Activated CD8-positive, alpha-beta memory T cell treated with anti-CD3 and anti-CD28 coated beads, Interleukin-2, amount 10 ng/mL, durations not matched to agents 7 days and 5 days (primary cell): ENCODE measurements at regions not wholly inside any gene's neighbourhood (a gene's known extent, or its start where the extent isn't known, plus 50 kb on each side); places are given as distances from the start of the nearest gene placed in this dataset.

ENCODE experiments used
- ATAC-seq: fragments of 150-1000 bp; cut with Tn5 transposase; one replicate; pipeline ENCODE4 v1.10.0; 2021; ENCODE audit warnings: moderate library complexity
- CTCF ChIA-PET: fragments of 350-600 bp; sonication (Branson Sonifier 250); formaldehyde crosslinking; loops from one replicate; lab custom pipeline; 2021; ENCODE audit warnings: antibody characterized with exemption; lab: Charles Lee
- DNase-seq: peaks from one replicate; pipeline ENCODE4 v3.0.0-alpha.2; 2020
- H3K27ac Mint-ChIP-seq: one replicate; pipeline ENCODE4 v1.8.0; 2021; ENCODE audit warnings: mild to moderate bottlenecking, mixed read lengths
- H3K27me3 Mint-ChIP-seq: one replicate; pipeline ENCODE4 v1.8.0; 2021; ENCODE audit warnings: mixed read lengths
- H3K36me3 Mint-ChIP-seq: one replicate; pipeline ENCODE4 v1.8.0; 2021; ENCODE audit warnings: mild to moderate bottlenecking, mixed read lengths
- H3K4me1 Mint-ChIP-seq: one replicate; pipeline ENCODE4 v1.8.0; 2021; ENCODE audit warnings: mixed read lengths
- H3K4me3 Mint-ChIP-seq: one replicate; pipeline ENCODE4 v1.8.0; 2021; ENCODE audit warnings: mild to moderate bottlenecking, moderate library complexity, mixed read lengths
- H3K9me3 Mint-ChIP-seq: one replicate; pipeline ENCODE4 v1.8.0; 2022; ENCODE audit warnings: low read depth, mixed read lengths

GRCh38 chr6:163723759-163724158 is 309.2 kb downstream of the QKI start:
- ATAC-seq (no peak), DNase-seq (no peak)
- CTCF ChIA-PET, result no interaction called here
- H3K9me3 Mint-ChIP-seq, result no peaks in the 10 kb centered on the region
- peaks cover 3% of the 10 kb centered on the region for H3K27me3 Mint-ChIP-seq
- no peak overlapping the region for H3K27ac Mint-ChIP-seq
- H3K36me3 Mint-ChIP-seq, result no peaks in the 10 kb centered on the region
- H3K4me3 Mint-ChIP-seq, result no peak overlapping the region
- no peaks in the 10 kb centered on the region for H3K4me1 Mint-ChIP-seq

GRCh38 chr6:163721922-163722692 is 307.6 kb downstream of the QKI start:
- H3K36me3 Mint-ChIP-seq, result no peaks in the 10 kb centered on the region
- no peak overlapping the region for H3K27ac Mint-ChIP-seq
- no peaks in the 10 kb centered on the region for H3K4me1 Mint-ChIP-seq
- H3K4me3 Mint-ChIP-seq, result no peak overlapping the region
- ATAC-seq (no peak), DNase-seq (no peak)
- peaks cover 3% of the 10 kb centered on the region for H3K27me3 Mint-ChIP-seq
- no peaks in the 10 kb centered on the region for H3K9me3 Mint-ChIP-seq
- CTCF ChIA-PET, result no interaction called here

- no peak overlapping the region for H3K4me3 Mint-ChIP-seq
- no peaks in the 10 kb centered on the region for H3K36me3 Mint-ChIP-seq
- CTCF ChIA-PET, result no interaction called here
- DNase-seq (no peak), ATAC-seq (no peak)
- no peak overlapping the region for H3K27ac Mint-ChIP-seq
- H3K4me1 Mint-ChIP-seq, result no peaks in the 10 kb centered on the region
- no peaks in the 10 kb centered on the region for H3K9me3 Mint-ChIP-seq
- H3K27me3 Mint-ChIP-seq, result peaks cover 3% of the 10 kb centered on the region
Observed at GRCh38 chr6:163721435-163721834, 306.9 kb downstream of the QKI start.

GRCh38 chr6:163720460-163721235 is 306.1 kb downstream of the QKI start:
- CTCF ChIA-PET, result no interaction called here
- no peaks in the 10 kb centered on the region for H3K9me3 Mint-ChIP-seq
- peaks cover 3% of the 10 kb centered on the region for H3K27me3 Mint-ChIP-seq
- no peak overlapping the region for H3K27ac Mint-ChIP-seq
- no peaks in the 10 kb centered on the region for H3K36me3 Mint-ChIP-seq
- ATAC-seq (no peak), DNase-seq (no peak)
- H3K4me1 Mint-ChIP-seq, result no peaks in the 10 kb centered on the region
- no peak overlapping the region for H3K4me3 Mint-ChIP-seq

- Mint-ChIP-seq H3K27ac (no peak overlapping the region), H3K36me3 (no peaks in the 10 kb centered on the region), H3K9me3 (no peaks in the 10 kb centered on the region), H3K4me1 (no peaks in the 10 kb centered on the region), H3K27me3 (peaks cover 3% of the 10 kb centered on the region), H3K4me3 (no peak overlapping the region)
- DNase-seq (no peak), ATAC-seq (no peak)
- CTCF ChIA-PET, result no interaction called here
Observed at GRCh38 chr6:163720005-163720404, 305.5 kb downstream of the QKI start.

GRCh38 chr6:163719028-163719742 is 304.7 kb downstream of the QKI start:
- H3K4me3 Mint-ChIP-seq, result no peak overlapping the region
- DNase-seq, result no peak
- no peak for ATAC-seq
- H3K4me1 Mint-ChIP-seq, result no peaks in the 10 kb centered on the region
- no peaks in the 10 kb centered on the region for H3K9me3 Mint-ChIP-seq
- no peak overlapping the region for H3K27ac Mint-ChIP-seq
- no peaks in the 10 kb centered on the region for H3K36me3 Mint-ChIP-seq
- peaks cover 3% of the 10 kb centered on the region for H3K27me3 Mint-ChIP-seq
- CTCF ChIA-PET, result no interaction called here

GRCh38 chr6:163718537-163718936 is 304.0 kb downstream of the QKI start:
- no peak for ATAC-seq
- H3K27me3 Mint-ChIP-seq, result peaks cover 3% of the 10 kb centered on the region
- no peak for DNase-seq
- no peaks in the 10 kb centered on the region for H3K4me1 Mint-ChIP-seq
- H3K4me3 Mint-ChIP-seq, result no peak overlapping the region
- CTCF ChIA-PET, result no interaction called here
- no peaks in the 10 kb centered on the region for H3K9me3 Mint-ChIP-seq
- H3K36me3 Mint-ChIP-seq, result no peaks in the 10 kb centered on the region
- no peak overlapping the region for H3K27ac Mint-ChIP-seq

GRCh38 chr6:163717106-163717764 is 302.7 kb downstream of the QKI start:
- peaks cover 4% of the 10 kb centered on the region for H3K4me1 Mint-ChIP-seq
- DNase-seq (no peak), ATAC-seq (no peak)
- no peak overlapping the region for H3K27ac Mint-ChIP-seq
- H3K9me3 Mint-ChIP-seq, result no peaks in the 10 kb centered on the region
- H3K36me3 Mint-ChIP-seq, result no peaks in the 10 kb centered on the region
- peaks cover 3% of the 10 kb centered on the region for H3K27me3 Mint-ChIP-seq
- no peak overlapping the region for H3K4me3 Mint-ChIP-seq
- CTCF ChIA-PET, result no interaction called here

- Mint-ChIP-seq H3K36me3 (no peaks in the 10 kb centered on the region), H3K27me3 (peaks cover 3% of the 10 kb centered on the region), H3K4me1 (peaks cover 7% of the 10 kb centered on the region), H3K4me3 (no peak overlapping the region), H3K27ac (no peak overlapping the region), H3K9me3 (no peaks in the 10 kb centered on the region)
- CTCF ChIA-PET, result no interaction called here
- DNase-seq, result no peak
- no peak for ATAC-seq
Observed at GRCh38 chr6:163716690-163717089, 302.2 kb downstream of the QKI start.

GRCh38 chr6:163715846-163716245 is 301.3 kb downstream of the QKI start:
- CTCF ChIA-PET, result no interaction called here
- Mint-ChIP-seq H3K9me3 (no peaks in the 10 kb centered on the region), H3K4me1 (peaks cover 7% of the 10 kb centered on the region), H3K36me3 (no peaks in the 10 kb centered on the region), H3K27me3 (peaks cover 6% of the 10 kb centered on the region), H3K4me3 (no peak overlapping the region), H3K27ac (no peak overlapping the region)
- ATAC-seq (no peak), DNase-seq (no peak)

- H3K36me3 Mint-ChIP-seq, result no peaks in the 10 kb centered on the region
- H3K4me3 Mint-ChIP-seq, result no peak overlapping the region
- DNase-seq (no peak), ATAC-seq (no peak)
- CTCF ChIA-PET, result no interaction called here
- peaks cover 8% of the 10 kb centered on the region for H3K27me3 Mint-ChIP-seq
- peaks cover 7% of the 10 kb centered on the region for H3K4me1 Mint-ChIP-seq
- no peak overlapping the region for H3K27ac Mint-ChIP-seq
- no peaks in the 10 kb centered on the region for H3K9me3 Mint-ChIP-seq
Observed at GRCh38 chr6:163714179-163714578, 299.7 kb downstream of the QKI start.

GRCh38 chr6:163712981-163713380 is 298.5 kb downstream of the QKI start:
- H3K4me1 Mint-ChIP-seq, result peaks cover 7% of the 10 kb centered on the region
- H3K27me3 Mint-ChIP-seq, result peaks cover 8% of the 10 kb centered on the region
- H3K4me3 Mint-ChIP-seq, result no peak overlapping the region
- DNase-seq (no peak), ATAC-seq (no peak)
- H3K9me3 Mint-ChIP-seq, result no peaks in the 10 kb centered on the region
- no peak overlapping the region for H3K27ac Mint-ChIP-seq
- no peaks in the 10 kb centered on the region for H3K36me3 Mint-ChIP-seq
- CTCF ChIA-PET, result no interaction called here

GRCh38 chr6:163712566-163712961 is 298.0 kb downstream of the QKI start:
- Mint-ChIP-seq H3K9me3 (no peaks in the 10 kb centered on the region), H3K27me3 (peaks cover 8% of the 10 kb centered on the region), H3K4me3 (no peak overlapping the region), H3K4me1 (peaks cover 7% of the 10 kb centered on the region), H3K36me3 (no peaks in the 10 kb centered on the region), H3K27ac (no peak overlapping the region)
- CTCF ChIA-PET, result no interaction called here
- no peak for ATAC-seq
- DNase-seq, result no peak
